ENCODE measurements at regions not wholly inside any gene's neighbourhood (a gene's known extent, or its start where the extent isn't known, plus 50 kb on each side); places are given as distances from the start of the nearest gene placed in this dataset.

DNA sequence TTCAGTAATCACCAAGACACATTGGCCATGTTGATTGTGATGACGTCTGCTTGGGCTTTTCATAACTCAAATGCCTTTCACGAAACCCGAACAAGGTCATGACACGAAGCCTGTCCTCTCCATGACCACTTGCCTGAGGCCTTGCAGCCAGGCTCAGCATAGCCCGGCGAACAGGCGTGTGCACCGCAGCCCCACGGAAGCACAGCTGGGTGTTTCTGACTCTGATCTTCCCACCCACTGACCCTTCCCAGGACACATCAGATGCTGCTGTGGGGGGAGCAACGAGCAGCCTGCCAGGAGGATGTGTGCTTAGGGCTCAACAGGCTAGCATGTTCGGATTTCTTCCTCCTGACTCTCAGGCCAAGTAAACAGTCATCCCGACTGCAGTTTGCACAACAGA, 369.4 kb upstream of the SALL3 start:
- Histone ChIP-seq H3K4me1 (ENCODE audit: control insufficient read depth, low read length) (no peaks in the 10 kb centered on the region), H3K4me2 (ENCODE audit: low read length) (no peak overlapping the region), H3K79me2 (ENCODE audit: control insufficient read depth, low read length) (no peaks in the 10 kb centered on the region), H3K9me2 (replicated peaks; ENCODE audit: control insufficient read depth, low read length) (no peaks in the 10 kb centered on the region), H3K9me3 (ENCODE audit: control insufficient read depth, insufficient read depth, low read length) (peaks cover 7% of the 10 kb centered on the region; the same call in 1 of the 2 replicates), H3K4me3 (ENCODE audit: low read length) (no peak overlapping the region), H3K36me3 (ENCODE audit: control insufficient read depth, low read length) (no peaks in the 10 kb centered on the region), H3K27me3 (ENCODE audit: control insufficient read depth, low read length) (no peaks in the 10 kb centered on the region), H4K20me1 (ENCODE audit: control insufficient read depth, insufficient read depth, low read depth, low read length) (no peaks in the 10 kb centered on the region), H3K27ac (ENCODE audit: low read depth, low read length) (no peak overlapping the region), H3F3A (ENCODE audit: control insufficient read depth, insufficient read depth) (no peaks in the 10 kb centered on the region)
- TF ChIP-seq, protein P1, sequence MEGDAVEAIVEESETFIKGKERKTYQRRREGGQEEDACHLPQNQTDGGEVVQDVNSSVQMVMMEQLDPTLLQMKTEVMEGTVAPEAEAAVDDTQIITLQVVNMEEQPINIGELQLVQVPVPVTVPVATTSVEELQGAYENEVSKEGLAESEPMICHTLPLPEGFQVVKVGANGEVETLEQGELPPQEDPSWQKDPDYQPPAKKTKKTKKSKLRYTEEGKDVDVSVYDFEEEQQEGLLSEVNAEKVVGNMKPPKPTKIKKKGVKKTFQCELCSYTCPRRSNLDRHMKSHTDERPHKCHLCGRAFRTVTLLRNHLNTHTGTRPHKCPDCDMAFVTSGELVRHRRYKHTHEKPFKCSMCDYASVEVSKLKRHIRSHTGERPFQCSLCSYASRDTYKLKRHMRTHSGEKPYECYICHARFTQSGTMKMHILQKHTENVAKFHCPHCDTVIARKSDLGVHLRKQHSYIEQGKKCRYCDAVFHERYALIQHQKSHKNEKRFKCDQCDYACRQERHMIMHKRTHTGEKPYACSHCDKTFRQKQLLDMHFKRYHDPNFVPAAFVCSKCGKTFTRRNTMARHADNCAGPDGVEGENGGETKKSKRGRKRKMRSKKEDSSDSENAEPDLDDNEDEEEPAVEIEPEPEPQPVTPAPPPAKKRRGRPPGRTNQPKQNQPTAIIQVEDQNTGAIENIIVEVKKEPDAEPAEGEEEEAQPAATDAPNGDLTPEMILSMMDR (IDR thresholded peaks at IDR 0.05; ENCODE audit: low read depth, low read length, poor library complexity, severe bottlenecking) = no peak
- TF ChIP-seq EZH2phosphoT487 (IDR thresholded peaks at IDR 0.05; ENCODE audit: borderline replicate concordance, low read length) = no peak

DNA sequence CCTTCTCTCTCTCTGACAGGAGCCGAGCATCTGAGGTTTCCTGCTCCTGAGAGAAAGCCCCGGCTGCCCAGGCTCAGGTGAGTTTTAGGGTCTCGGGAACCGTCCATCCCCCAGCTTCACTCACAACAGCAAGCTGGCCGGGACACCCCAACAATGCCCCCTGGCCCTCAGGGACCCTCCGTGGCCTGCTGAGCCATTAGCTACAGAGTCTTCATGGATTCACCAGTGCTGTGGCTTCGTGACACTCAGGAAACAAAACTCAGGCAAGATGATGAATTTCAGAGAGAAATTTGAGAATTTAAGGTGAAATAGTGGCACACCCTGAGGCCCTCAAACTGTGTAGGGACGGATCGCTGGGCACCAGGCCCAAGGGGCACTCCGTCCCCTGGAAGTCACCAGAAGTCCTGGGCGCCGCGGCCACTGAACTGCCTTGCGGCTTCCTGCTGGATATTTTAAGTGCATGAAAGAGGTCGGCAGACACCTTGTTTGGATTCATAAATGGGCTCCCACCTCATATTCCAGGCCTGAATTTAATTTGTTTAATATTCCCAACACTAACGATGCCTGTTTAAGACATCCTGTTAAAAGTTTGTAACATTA, 368.3 kb upstream of the SALL3 start:
- Histone ChIP-seq H3K4me2 (ENCODE audit: low read length) (no peak overlapping the region), H3K27me3 (ENCODE audit: control insufficient read depth, low read length) (no peaks in the 10 kb centered on the region), H3K79me2 (ENCODE audit: control insufficient read depth, low read length) (no peaks in the 10 kb centered on the region), H3K36me3 (ENCODE audit: control insufficient read depth, low read length) (no peaks in the 10 kb centered on the region), H3K9me3 (ENCODE audit: control insufficient read depth, insufficient read depth, low read length) (peaks cover 4% of the 10 kb centered on the region; the same call in 1 of the 2 replicates), H3K4me3 (ENCODE audit: low read length) (no peak overlapping the region), H4K20me1 (ENCODE audit: control insufficient read depth, insufficient read depth, low read depth, low read length) (no peaks in the 10 kb centered on the region), H3K27ac (ENCODE audit: low read depth, low read length) (no peak overlapping the region), H3K4me1 (ENCODE audit: control insufficient read depth, low read length) (no peaks in the 10 kb centered on the region), H3K9me2 (replicated peaks; ENCODE audit: control insufficient read depth, low read length) (no peaks in the 10 kb centered on the region), H3F3A (ENCODE audit: control insufficient read depth, insufficient read depth) (no peaks in the 10 kb centered on the region)
- TF ChIP-seq EZH2phosphoT487 (IDR thresholded peaks at IDR 0.05; ENCODE audit: borderline replicate concordance, low read length) = no peak
- TF ChIP-seq, protein P1 (IDR thresholded peaks at IDR 0.05; ENCODE audit: low read depth, low read length, poor library complexity, severe bottlenecking) = no peak

DNA sequence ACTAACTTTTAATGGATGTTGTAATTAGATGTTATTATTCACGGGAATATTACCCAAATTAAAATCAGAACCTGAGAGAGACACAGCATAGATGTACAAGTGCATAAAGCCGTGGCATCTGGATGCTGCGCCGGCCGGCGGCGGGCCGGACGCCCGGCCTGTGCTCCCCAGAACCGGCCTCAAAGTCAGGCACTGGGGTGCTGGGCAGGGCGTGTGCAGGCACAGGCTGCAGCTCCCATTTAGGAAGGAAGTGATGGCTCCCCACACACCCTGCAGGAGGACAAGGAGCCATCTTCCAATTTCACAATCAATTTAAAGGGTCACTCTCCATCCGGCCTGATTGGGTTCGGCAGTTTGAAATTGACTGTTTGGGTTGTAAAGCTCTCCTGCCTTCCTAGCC, 367.7 kb upstream of the SALL3 start:
- no peaks in the 10 kb centered on the region for H3F3A ChIP-seq (ENCODE audit: control insufficient read depth, insufficient read depth)

More for the DNA sequence above, 367.7 kb upstream of the SALL3 start:
- no peaks in the 10 kb centered on the region for H3K4me1 ChIP-seq (ENCODE audit: control insufficient read depth, low read length)
- H3K4me3 ChIP-seq (ENCODE audit: low read length) = no peak overlapping the region
- TF ChIP-seq, protein P1 (IDR thresholded peaks at IDR 0.05; ENCODE audit: low read depth, low read length, poor library complexity, severe bottlenecking) = no peak
- no peak for TF ChIP-seq EZH2phosphoT487 (IDR thresholded peaks at IDR 0.05; ENCODE audit: borderline replicate concordance, low read length)
- H3K27me3 ChIP-seq (ENCODE audit: control insufficient read depth, low read length) = no peaks in the 10 kb centered on the region
- no peaks in the 10 kb centered on the region for H3K9me2 ChIP-seq (replicated peaks; ENCODE audit: control insufficient read depth, low read length)
- no peaks in the 10 kb centered on the region for H4K20me1 ChIP-seq (ENCODE audit: control insufficient read depth, insufficient read depth, low read depth, low read length)
- no peak overlapping the region for H3K27ac ChIP-seq (ENCODE audit: low read depth, low read length)
- H3K9me3 ChIP-seq (ENCODE audit: control insufficient read depth, insufficient read depth, low read length) = 0 out of 2 replicates have a peak, but pooled peaks cover 2% of the 10 kb centered on the region
- no peaks in the 10 kb centered on the region for H3K79me2 ChIP-seq (ENCODE audit: control insufficient read depth, low read length)
- H3K36me3 ChIP-seq (ENCODE audit: control insufficient read depth, low read length) = no peaks in the 10 kb centered on the region
- H3K4me2 ChIP-seq (ENCODE audit: low read length) = no peak overlapping the region
